ENCODE measurements at regions not wholly inside any gene's neighbourhood (a gene's known extent, or its start where the extent isn't known, plus 50 kb on each side); places are given as distances from the start of the nearest gene placed in this dataset.

- H3K36me3 ChIP-seq (ENCODE audit: control insufficient read depth, insufficient read depth, low read length), result no peaks in the 10 kb centered on the region
- H3K27me3 ChIP-seq (ENCODE audit: control insufficient read depth, insufficient read depth, low read length), result peaks cover 10% of the 10 kb centered on the region
- Mint-ChIP-seq H3K4me3 (no peak overlapping the region), H3K27me3 (peaks cover 42% of the 10 kb centered on the region), H3K36me3 (no peaks in the 10 kb centered on the region), H3K27ac (no peak overlapping the region), H3K9me3 (peaks cover 0 to 2% (median 0%) of the 10 kb centered on the region in 7 donors), H3K4me1 (no peaks in the 10 kb centered on the region)
- no peak overlapping the region for H3K27ac ChIP-seq (ENCODE audit: insufficient read depth, low read length, poor library complexity, severe bottlenecking)
- H3K9me3 ChIP-seq (ENCODE audit: control insufficient read depth in 2 of 2, low read length in 2 of 2), result no peaks in the 10 kb centered on the region
- no peaks in the 10 kb centered on the region for H3K4me1 ChIP-seq (ENCODE audit: control insufficient read depth, insufficient read depth, low read length, poor library complexity, severe bottlenecking)
- H3K4me3 ChIP-seq (ENCODE audit: low read depth, low read length), result no peak overlapping the region
- no peak for DNase-seq
- ATAC-seq (ENCODE audit: low read depth in 2 of 2), result no peak
These were observed 133.6 kb downstream of the GDAP2 start for GRCh38 chr1:117795792-117796191.

- H3K27ac Mint-ChIP-seq, result no peak overlapping the region
- Histone ChIP-seq H3K27ac (ENCODE audit: insufficient read depth, low read length, poor library complexity, severe bottlenecking) (no peak overlapping the region), H3K4me3 (ENCODE audit: low read depth, low read length) (no peak overlapping the region), H3K9me3 (ENCODE audit: control insufficient read depth in 2 of 2, low read length in 2 of 2) (no peaks in the 10 kb centered on the region), H3K36me3 (ENCODE audit: control insufficient read depth, insufficient read depth, low read length) (no peaks in the 10 kb centered on the region), H3K27me3 (ENCODE audit: control insufficient read depth, insufficient read depth, low read length) (peaks cover 10% of the 10 kb centered on the region), H3K4me1 (ENCODE audit: control insufficient read depth, insufficient read depth, low read length, poor library complexity, severe bottlenecking) (no peaks in the 10 kb centered on the region)
- ATAC-seq (ENCODE audit: low read depth in 2 of 2) (no peak), DNase-seq (no peak)
- no peak overlapping the region for H3K4me3 Mint-ChIP-seq
- peaks cover 42% of the 10 kb centered on the region for H3K27me3 Mint-ChIP-seq
- peaks cover 0 to 2% (median 0%) of the 10 kb centered on the region in 7 donors for H3K9me3 Mint-ChIP-seq
- H3K36me3 Mint-ChIP-seq, result no peaks in the 10 kb centered on the region
- H3K4me1 Mint-ChIP-seq, result no peaks in the 10 kb centered on the region
These were observed 133.2 kb downstream of the GDAP2 start for GRCh38 chr1:117796226-117796625.

- Mint-ChIP-seq H3K27ac (no peak overlapping the region), H3K4me1 (no peaks in the 10 kb centered on the region), H3K4me3 (no peak overlapping the region), H3K9me3 (peaks cover 0 to 3% (median 0%) of the 10 kb centered on the region in 7 donors), H3K36me3 (no peaks in the 10 kb centered on the region), H3K27me3 (peaks cover 48% of the 10 kb centered on the region)
- Histone ChIP-seq H3K36me3 (ENCODE audit: control insufficient read depth, insufficient read depth, low read length) (no peaks in the 10 kb centered on the region), H3K4me1 (ENCODE audit: control insufficient read depth, insufficient read depth, low read length, poor library complexity, severe bottlenecking) (no peaks in the 10 kb centered on the region), H3K27ac (ENCODE audit: insufficient read depth, low read length, poor library complexity, severe bottlenecking) (no peak overlapping the region), H3K9me3 (ENCODE audit: control insufficient read depth in 2 of 2, low read length in 2 of 2) (no peaks in the 10 kb centered on the region), H3K27me3 (ENCODE audit: control insufficient read depth, insufficient read depth, low read length) (peaks cover 24% of the 10 kb centered on the region), H3K4me3 (ENCODE audit: low read depth, low read length) (no peak overlapping the region)
- DNase-seq (no peak), ATAC-seq (ENCODE audit: low read depth in 2 of 2) (no peak)
These were observed 130.9 kb downstream of the GDAP2 start for GRCh38 chr1:117798550-117798949.

DNA sequence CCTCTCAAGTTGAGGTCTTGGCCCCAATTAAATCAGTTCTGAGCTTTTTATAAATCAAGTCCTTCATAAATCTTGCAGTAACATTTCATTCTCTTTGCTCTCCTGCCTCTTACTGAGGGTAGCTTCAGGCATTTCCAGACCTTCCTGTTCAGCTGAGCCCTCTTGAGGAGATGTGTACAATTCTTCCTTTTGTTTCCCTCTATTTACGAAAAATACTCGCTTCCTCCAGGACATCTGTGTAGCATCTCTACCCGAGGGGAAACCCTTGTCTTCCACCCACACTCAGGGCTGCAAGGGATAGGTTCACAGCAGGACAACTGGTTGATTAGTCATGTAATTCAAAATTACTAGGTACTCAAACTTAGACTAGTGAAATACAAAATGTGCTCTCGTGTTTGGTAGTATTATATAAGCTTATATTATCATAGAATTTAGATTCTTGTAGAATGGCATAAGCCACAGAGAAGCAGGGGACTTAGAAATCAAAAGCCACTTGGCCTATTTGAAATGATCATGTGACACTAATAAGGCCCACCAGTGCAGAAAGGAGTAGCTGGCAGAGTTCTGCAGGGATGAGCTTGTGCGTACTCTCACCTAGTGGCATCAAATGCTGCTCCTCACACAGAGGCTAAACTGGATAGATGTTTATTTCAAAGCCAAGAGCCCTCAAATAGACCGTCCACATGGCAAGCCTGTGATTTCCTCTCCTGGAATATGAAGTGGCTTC lies 126.7 kb downstream of the GDAP2 start:
- Histone ChIP-seq H3K27me3 (ENCODE audit: control insufficient read depth, insufficient read depth, low read length) (peaks cover 24% of the 10 kb centered on the region), H3K4me3 (ENCODE audit: low read depth, low read length) (no peak overlapping the region), H3K36me3 (ENCODE audit: control insufficient read depth, insufficient read depth, low read length) (no peaks in the 10 kb centered on the region), H3K27ac (ENCODE audit: insufficient read depth, low read length, poor library complexity, severe bottlenecking) (no peak overlapping the region), H3K4me1 (ENCODE audit: control insufficient read depth, insufficient read depth, low read length, poor library complexity, severe bottlenecking) (no peaks in the 10 kb centered on the region), H3K9me3 (ENCODE audit: control insufficient read depth in 2 of 2, low read length in 2 of 2) (peaks cover 0 to 1% of the 10 kb centered on the region in 2 experiments)
- peaks cover 0 to 5% (median under 1%) of the 10 kb centered on the region in 7 donors for H3K9me3 Mint-ChIP-seq
- no peaks in the 10 kb centered on the region for H3K4me1 Mint-ChIP-seq
- DNase-seq, result no peak
- no peak overlapping the region for H3K4me3 Mint-ChIP-seq
- no peaks in the 10 kb centered on the region for H3K36me3 Mint-ChIP-seq
- no peak overlapping the region for H3K27ac Mint-ChIP-seq
- no peak for ATAC-seq (ENCODE audit: low read depth in 2 of 2)
- H3K27me3 Mint-ChIP-seq, result peaks cover 62% of the 10 kb centered on the region

DNA sequence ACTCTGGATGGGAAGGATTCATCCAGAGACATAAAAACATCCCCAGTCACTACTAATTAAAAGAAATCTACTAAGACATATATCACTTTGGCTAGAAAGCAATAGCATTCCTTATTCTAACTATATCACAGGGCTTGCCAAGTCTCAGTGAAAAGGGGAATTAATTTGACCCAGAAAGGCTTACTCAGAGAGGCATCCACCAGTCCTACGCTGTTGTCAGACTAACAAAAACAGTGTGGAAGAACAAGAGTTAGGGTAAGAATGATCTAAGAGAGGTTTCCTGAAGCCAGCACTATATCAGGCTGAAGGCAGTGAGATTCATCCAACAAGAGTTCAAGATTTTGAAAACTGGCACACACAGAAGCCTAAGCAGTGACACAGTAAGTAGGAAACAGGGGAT lies 126.1 kb downstream of the GDAP2 start:
- Histone ChIP-seq H3K36me3 (ENCODE audit: control insufficient read depth, insufficient read depth, low read length) (no peaks in the 10 kb centered on the region), H3K4me3 (ENCODE audit: low read depth, low read length) (no peak overlapping the region), H3K27me3 (ENCODE audit: control insufficient read depth, insufficient read depth, low read length) (peaks cover 22% of the 10 kb centered on the region), H3K4me1 (ENCODE audit: control insufficient read depth, insufficient read depth, low read length, poor library complexity, severe bottlenecking) (no peaks in the 10 kb centered on the region), H3K9me3 (ENCODE audit: control insufficient read depth in 2 of 2, low read length in 2 of 2) (peaks cover 0 to 2% of the 10 kb centered on the region in 2 experiments), H3K27ac (ENCODE audit: insufficient read depth, low read length, poor library complexity, severe bottlenecking) (no peak overlapping the region)
- ATAC-seq (ENCODE audit: low read depth in 2 of 2) (no peak), DNase-seq (no peak)
- H3K36me3 Mint-ChIP-seq, result no peaks in the 10 kb centered on the region
- H3K27me3 Mint-ChIP-seq, result peaks cover 62% of the 10 kb centered on the region
- H3K4me3 Mint-ChIP-seq, result no peak overlapping the region
- H3K27ac Mint-ChIP-seq, result no peak overlapping the region
- H3K4me1 Mint-ChIP-seq, result no peaks in the 10 kb centered on the region
- H3K9me3 Mint-ChIP-seq, result peaks cover 0 to 5% (median 1%) of the 10 kb centered on the region in 7 donors

GRCh38 chr1:117809764-117810163 lies 119.7 kb downstream of the GDAP2 start:
- Mint-ChIP-seq H3K27ac (no peak overlapping the region), H3K4me3 (no peak overlapping the region), H3K27me3 (peaks cover 37% of the 10 kb centered on the region), H3K36me3 (no peaks in the 10 kb centered on the region), H3K4me1 (no peaks in the 10 kb centered on the region), H3K9me3 (peaks cover 0 to 5% (median 1%) of the 10 kb centered on the region in 7 donors)
- H3K4me1 ChIP-seq (ENCODE audit: control insufficient read depth, insufficient read depth, low read length, poor library complexity, severe bottlenecking), result no peaks in the 10 kb centered on the region
- DNase-seq (no peak), ATAC-seq (ENCODE audit: low read depth in 2 of 2) (no peak)
- H3K9me3 ChIP-seq (ENCODE audit: control insufficient read depth in 2 of 2, low read length in 2 of 2), result peaks cover 0 to 2% of the 10 kb centered on the region in 2 experiments
- no peak overlapping the region for H3K4me3 ChIP-seq (ENCODE audit: low read depth, low read length)
- H3K36me3 ChIP-seq (ENCODE audit: control insufficient read depth, insufficient read depth, low read length), result no peaks in the 10 kb centered on the region
- no peak overlapping the region for H3K27ac ChIP-seq (ENCODE audit: insufficient read depth, low read length, poor library complexity, severe bottlenecking)
- peaks cover 10% of the 10 kb centered on the region for H3K27me3 ChIP-seq (ENCODE audit: control insufficient read depth, insufficient read depth, low read length)

DNA sequence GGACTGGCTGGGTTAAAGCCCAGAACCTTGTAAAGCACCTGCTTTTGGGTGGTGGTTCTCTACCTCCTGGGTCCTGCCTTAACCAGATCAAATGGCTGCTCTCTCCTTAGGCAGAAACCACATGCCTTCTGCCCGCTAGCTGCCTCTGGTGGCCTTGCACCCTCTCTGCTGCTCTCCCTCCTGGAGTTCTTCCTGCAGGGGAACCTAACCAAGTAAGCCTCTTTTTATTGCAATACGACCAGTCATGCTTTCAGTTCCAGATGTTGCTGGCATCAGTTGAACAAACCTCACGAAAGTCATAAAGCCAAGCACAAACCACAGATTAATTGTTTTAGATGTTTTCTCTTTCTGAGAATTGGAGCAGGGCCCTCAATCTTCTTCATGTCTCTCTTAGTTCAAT lies 118.9 kb downstream of the GDAP2 start:
- Mint-ChIP-seq H3K9me3 (peaks cover 0 to 5% (median 0%) of the 10 kb centered on the region in 7 donors), H3K4me1 (no peaks in the 10 kb centered on the region), H3K36me3 (no peaks in the 10 kb centered on the region), H3K27me3 (peaks cover 29% of the 10 kb centered on the region), H3K4me3 (no peak overlapping the region), H3K27ac (peak overlapping the region in 1 of 3 donors; percentile 52)
- DNase-seq (no peak), ATAC-seq (ENCODE audit: low read depth in 2 of 2) (no peak)
- no peak overlapping the region for H3K27ac ChIP-seq (ENCODE audit: insufficient read depth, low read length, poor library complexity, severe bottlenecking)
- H3K9me3 ChIP-seq (ENCODE audit: control insufficient read depth in 2 of 2, low read length in 2 of 2), result peaks cover 0 to 2% of the 10 kb centered on the region in 2 experiments
- peaks cover 10% of the 10 kb centered on the region for H3K27me3 ChIP-seq (ENCODE audit: control insufficient read depth, insufficient read depth, low read length)
- H3K4me3 ChIP-seq (ENCODE audit: low read depth, low read length), result no peak overlapping the region
- no peaks in the 10 kb centered on the region for H3K36me3 ChIP-seq (ENCODE audit: control insufficient read depth, insufficient read depth, low read length)
- H3K4me1 ChIP-seq (ENCODE audit: control insufficient read depth, insufficient read depth, low read length, poor library complexity, severe bottlenecking), result no peaks in the 10 kb centered on the region

- no peak overlapping the region for H3K4me3 Mint-ChIP-seq
- H3K4me1 Mint-ChIP-seq, result no peaks in the 10 kb centered on the region
- no peak overlapping the region for H3K4me3 ChIP-seq (ENCODE audit: low read depth, low read length)
- no peak overlapping the region for H3K27ac ChIP-seq (ENCODE audit: insufficient read depth, low read length, poor library complexity, severe bottlenecking)
- H3K27me3 Mint-ChIP-seq, result peaks cover 12% of the 10 kb centered on the region
- H3K27me3 ChIP-seq (ENCODE audit: control insufficient read depth, insufficient read depth, low read length), result peaks cover 10% of the 10 kb centered on the region
- H3K9me3 ChIP-seq (ENCODE audit: control insufficient read depth in 2 of 2, low read length in 2 of 2), result no peaks in the 10 kb centered on the region
- no peak for ATAC-seq (ENCODE audit: low read depth in 2 of 2)
- H3K27ac Mint-ChIP-seq, result no peak overlapping the region
- no peak for DNase-seq
- H3K36me3 ChIP-seq (ENCODE audit: control insufficient read depth, insufficient read depth, low read length), result no peaks in the 10 kb centered on the region
- peaks cover 0 to 3% (median 0%) of the 10 kb centered on the region in 7 donors for H3K9me3 Mint-ChIP-seq
- H3K36me3 Mint-ChIP-seq, result no peaks in the 10 kb centered on the region
- no peaks in the 10 kb centered on the region for H3K4me1 ChIP-seq (ENCODE audit: control insufficient read depth, insufficient read depth, low read length, poor library complexity, severe bottlenecking)
These were observed 116.4 kb downstream of the GDAP2 start for GRCh38 chr1:117812869-117813511.
